Right cardiac atrium (tissue), 5 donors: ENCODE measurements at regions not wholly inside any gene's neighbourhood (a gene's known extent, or its start where the extent isn't known, plus 50 kb on each side); places are given as distances from the start of the nearest gene placed in this dataset.
"Not testable (repeated sequence)": the region's sequence is repeated elsewhere in the genome, so short reads cannot be mapped to it uniquely, and the experiment has no call there.

Source experiments
- ATAC-seq, 2 donors: fragments of 200-7000 bp; cut with Tn5 transposase; one replicate each; pipeline versions ENCODE4 v1.8.0 to v1.9.1; 2020; ENCODE audit warnings: moderate library complexity in 2 of 2, mild to moderate bottlenecking in 1 of 2
- DNase-seq, 3 donors: peaks; one replicate each; pipeline ENCODE4 v3.0.0-alpha.2; 2020
- H3K27ac ChIP-seq: one replicate; pipeline ENCODE4 v1.5.1; 2013; ENCODE audit warnings: mild to moderate bottlenecking, low read length, control low read depth, moderate library complexity
- H3K27me3 ChIP-seq: one replicate; pipeline ENCODE4 v1.6.1; 2013; ENCODE audit not compliant: control insufficient read depth, insufficient read depth
- H3K4me1 ChIP-seq: one replicate; pipeline ENCODE4 v1.6.1; 2013; ENCODE audit warnings: low read length; ENCODE audit not compliant: control insufficient read depth, insufficient read depth
- H3K4me3 ChIP-seq: one replicate; pipeline ENCODE4 v1.5.1; 2013; ENCODE audit warnings: low read length, control low read depth
- H3K9me3 ChIP-seq: one replicate; pipeline ENCODE4 v1.6.1; 2013; ENCODE audit warnings: low read length; ENCODE audit not compliant: control insufficient read depth
- WGBS: extraction: QIAGEN DNeasy Blood & Tissue Kit; methylation state at CpG from one replicate; pipeline ENCODE4 v1.1.7; 2013; 5-methylcytosine and 5-hydroxymethylcytosine counted together
- intact Hi-C, 4 donors: fragments of 100-400 bp; cut with DNase I; formaldehyde crosslinking; loops; one replicate each; pipeline versions ENCODE4 v1.11.0 to v1.14.0; 2022 to 2023
- donor health status: healthy with polysubstance abuse.
- donor health status: DM: no; HTN: yes; CAD: no.
- donor health status: DM: no; HTN: no; CAD: no.
- donor health status: DM: no; HTN: yes; CAD: no; lungs with severe emphysema.
- donor health status: DM: yes; HTN: yes; CAD: no.

DNA sequence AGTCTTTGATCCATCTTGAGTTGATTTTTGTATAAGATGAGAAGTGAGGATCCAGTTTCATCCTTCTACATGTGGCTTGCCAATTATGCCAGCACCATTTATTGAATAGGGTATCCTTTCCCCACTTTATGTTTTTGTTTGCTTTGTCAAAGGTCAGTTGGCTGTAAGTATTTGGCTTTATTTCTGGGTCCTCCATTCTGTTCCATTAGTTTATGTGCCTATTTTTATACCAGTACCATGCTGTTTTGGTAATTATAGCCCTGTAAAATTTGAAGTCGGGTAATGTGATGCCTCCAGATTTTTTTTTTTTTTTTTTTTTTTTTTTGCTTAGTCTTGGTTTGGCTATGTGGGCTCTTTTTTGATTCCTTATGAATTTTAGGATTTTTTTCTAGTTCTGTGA, 203.0 kb upstream of the IRX5 start:
- H3K9me3 ChIP-seq, DNase-seq, H3K27ac ChIP-seq, H3K27me3 ChIP-seq, H3K4me1 ChIP-seq, intact Hi-C loops, ATAC-seq, H3K4me3 ChIP-seq: not testable (repeated sequence)
- 93% methylated on average over 1 of the region's 1 CpG for WGBS

DNA sequence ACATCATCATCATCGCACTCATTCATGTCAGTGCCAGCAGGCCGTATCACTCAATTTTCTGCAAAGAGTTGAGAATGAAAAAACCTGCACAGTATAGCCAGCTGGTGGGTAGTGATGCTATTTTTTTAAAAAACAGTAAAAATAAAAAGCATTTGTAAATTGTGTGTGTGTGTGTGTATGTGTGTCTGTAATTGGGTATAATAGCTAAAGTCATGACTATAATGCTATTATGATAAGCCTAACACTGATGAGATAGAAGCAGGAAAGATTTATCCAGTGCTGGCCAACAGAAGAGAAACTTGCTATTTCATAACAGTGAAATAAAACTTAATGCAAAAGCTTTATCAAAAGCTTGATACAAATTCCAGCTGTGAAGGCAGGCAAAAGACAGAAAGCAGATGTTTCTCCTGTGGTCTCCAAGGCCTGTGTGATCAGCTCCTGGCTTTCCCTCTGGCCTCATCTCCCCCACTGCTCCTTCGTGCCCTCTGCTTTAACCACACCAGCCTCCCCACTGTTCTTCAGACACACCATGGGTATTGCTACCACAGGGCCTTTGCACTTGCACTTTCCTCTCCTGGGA, 206.2 kb upstream of the IRX5 start:
- no peak for DNase-seq
- intact Hi-C loops: no loop called here
- 62% methylated on average over 3 of the region's 3 CpGs for WGBS
- H3K27me3 ChIP-seq: no peaks in the 10 kb centered on the region
- no peak overlapping the region for H3K27ac ChIP-seq
- no peaks in the 10 kb centered on the region for H3K9me3 ChIP-seq
- no peak overlapping the region for H3K4me3 ChIP-seq
- no peak for ATAC-seq
- H3K4me1 ChIP-seq: no peaks in the 10 kb centered on the region

DNA sequence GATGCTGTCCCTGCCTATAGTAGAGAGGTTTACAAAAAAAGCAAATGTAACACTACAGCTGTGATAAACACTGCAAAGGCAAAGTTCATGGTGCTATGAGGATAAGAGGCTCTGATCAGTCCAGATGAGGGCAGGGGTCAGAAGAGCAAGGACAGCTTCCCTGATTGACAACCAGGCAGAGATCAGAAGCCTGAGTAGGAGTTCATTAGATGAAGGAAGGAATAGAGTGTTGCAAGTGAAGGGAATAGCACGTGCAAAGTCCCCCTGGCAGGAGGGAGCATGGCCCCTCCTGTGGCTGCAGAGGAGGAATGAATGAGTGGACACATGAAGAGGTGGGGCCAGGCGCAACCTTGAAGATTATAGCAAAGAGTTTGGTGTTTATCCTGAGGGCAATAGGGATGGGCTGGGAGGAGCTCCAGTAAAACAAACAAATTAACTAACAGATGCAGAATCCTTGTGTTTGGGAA, 208.4 kb upstream of the IRX5 start:
- ATAC-seq: no peak

DNA sequence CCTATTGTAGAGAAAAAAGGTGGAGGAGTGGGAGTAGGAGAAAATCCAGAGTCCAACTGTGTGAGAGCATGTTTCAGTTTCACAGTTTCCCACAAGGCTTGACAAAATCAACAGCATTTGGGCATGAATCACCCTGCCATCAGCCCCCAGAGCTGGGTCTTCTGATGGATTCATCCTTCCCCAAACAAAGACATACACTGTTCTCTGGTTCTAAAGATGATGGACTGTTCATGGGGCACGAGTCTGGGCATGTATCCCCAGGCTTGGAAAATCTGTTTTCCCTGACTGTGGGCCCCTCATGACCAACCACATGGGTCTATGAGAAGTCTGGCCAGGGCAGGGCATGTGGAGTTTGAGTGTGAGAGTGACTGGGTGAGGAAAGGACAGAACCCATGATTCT, 210.4 kb upstream of the IRX5 start:
- Histone ChIP-seq H3K9me3 (no peaks in the 10 kb centered on the region), H3K4me1 (no peaks in the 10 kb centered on the region), H3K4me3 (no peak overlapping the region), H3K27me3 (no peaks in the 10 kb centered on the region), H3K27ac (no peak overlapping the region)
- 64% methylated on average over 1 of the region's 1 CpG for WGBS
- ATAC-seq (no peak), DNase-seq (no peak)
- intact Hi-C loops: no loop called here

More for the DNA sequence above, 208.4 kb upstream of the IRX5 start:
- intact Hi-C loops: no loop called here
- Histone ChIP-seq H3K27ac (no peak overlapping the region), H3K27me3 (no peaks in the 10 kb centered on the region), H3K4me1 (no peaks in the 10 kb centered on the region), H3K4me3 (no peak overlapping the region), H3K9me3 (no peaks in the 10 kb centered on the region)
- WGBS: 92% methylated on average over 2 of the region's 2 CpGs
- peak in 1 of 3 donors; percentile 12 for DNase-seq

DNA sequence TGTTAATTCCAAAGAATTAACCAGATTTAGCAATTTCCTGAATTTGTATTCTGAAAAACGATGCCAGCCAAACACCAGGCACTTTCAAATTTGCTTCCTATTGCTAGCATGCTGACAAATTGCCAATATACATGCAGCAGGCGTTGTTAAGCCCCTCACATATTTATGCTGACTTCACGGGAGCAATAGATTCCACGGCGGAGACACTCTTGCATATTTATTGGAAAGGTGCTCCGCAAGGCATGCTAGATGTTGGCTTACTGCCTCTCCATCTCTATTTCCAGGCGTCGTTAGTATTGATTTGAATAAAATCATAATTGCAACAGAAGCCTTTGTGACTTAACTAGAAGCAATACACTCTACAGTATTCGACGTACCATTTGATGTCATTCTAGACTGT, 211.0 kb upstream of the IRX5 start:
- Histone ChIP-seq H3K27me3 (no peaks in the 10 kb centered on the region), H3K9me3 (no peaks in the 10 kb centered on the region), H3K27ac (no peak overlapping the region), H3K4me3 (no peak overlapping the region), H3K4me1 (no peaks in the 10 kb centered on the region)
- DNase-seq (no peak), ATAC-seq (no peak)
- WGBS: 87% methylated on average over 10 of the region's 10 CpGs
- intact Hi-C loops: no loop called here

DNA sequence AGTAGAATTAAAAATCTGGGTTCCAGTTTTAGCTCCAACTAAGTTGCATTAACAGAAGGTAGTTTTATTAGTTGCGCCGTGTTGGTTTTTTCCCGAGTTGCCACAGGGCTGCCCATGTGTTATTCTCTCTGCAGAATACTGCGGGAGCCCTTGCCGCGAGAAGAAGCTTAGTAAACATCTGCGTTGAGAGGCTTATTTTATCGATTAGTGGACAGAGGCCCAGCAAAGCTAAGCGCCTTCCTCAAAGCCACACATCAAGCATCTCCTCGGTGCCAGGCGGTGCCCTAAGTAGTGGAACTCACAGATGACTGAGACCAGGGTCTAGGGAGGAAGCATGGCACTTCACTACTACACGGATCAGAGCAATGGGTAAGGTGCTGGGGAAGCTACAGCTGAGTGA, 212.3 kb upstream of the IRX5 start:
- 92% methylated on average over 12 of the region's 12 CpGs for WGBS
- intact Hi-C loops: no loop called here
- H3K9me3 ChIP-seq: no peaks in the 10 kb centered on the region
- no peak overlapping the region for H3K4me3 ChIP-seq
- no peak for ATAC-seq
- H3K27ac ChIP-seq: no peak overlapping the region
- no peaks in the 10 kb centered on the region for H3K4me1 ChIP-seq
- no peak for DNase-seq
- no peaks in the 10 kb centered on the region for H3K27me3 ChIP-seq

DNA sequence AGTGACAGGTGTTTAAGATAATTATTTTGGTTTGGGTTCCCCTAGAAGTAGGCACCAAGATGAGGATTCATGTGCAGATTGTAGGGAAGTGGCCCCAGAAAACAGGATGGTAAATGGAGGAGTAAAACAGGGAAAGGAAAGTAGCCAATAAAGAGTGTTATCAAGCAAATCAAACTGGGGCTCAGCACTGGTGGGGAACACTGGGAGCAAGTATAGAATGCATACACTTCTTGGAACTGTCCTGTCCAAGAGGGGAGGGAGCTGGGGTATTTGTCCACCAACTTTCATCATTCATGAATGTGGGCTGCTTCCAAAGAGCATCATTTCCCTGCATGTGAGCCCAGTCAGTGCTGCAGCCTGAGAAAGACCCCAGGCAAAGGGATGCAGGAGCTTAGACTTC, 215.7 kb upstream of the IRX5 start:
- intact Hi-C loops: no loop called here
- DNase-seq: no peak
- Histone ChIP-seq H3K4me3 (no peak overlapping the region), H3K4me1 (no peaks in the 10 kb centered on the region), H3K27me3 (no peaks in the 10 kb centered on the region), H3K9me3 (no peaks in the 10 kb centered on the region), H3K27ac (no peak overlapping the region)
- ATAC-seq: no peak

DNA sequence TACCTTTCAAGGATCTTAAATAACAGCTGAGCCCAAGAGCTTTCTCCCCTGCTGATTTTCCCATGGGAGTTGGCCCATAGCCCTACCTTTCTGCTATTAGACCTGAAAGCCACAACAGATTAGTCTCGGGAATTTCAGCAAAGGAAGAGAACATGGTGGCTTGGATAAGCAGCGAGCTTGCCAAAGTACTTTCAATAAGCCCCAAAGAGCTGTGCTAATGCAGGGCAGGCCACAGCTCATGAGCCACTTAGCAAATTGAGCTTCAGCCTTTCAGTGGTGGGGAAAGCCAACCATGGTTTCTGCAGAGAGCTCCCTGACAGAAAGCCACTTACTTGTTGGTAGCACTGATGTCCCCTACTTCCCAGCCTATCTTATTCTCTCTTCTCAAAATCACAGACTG, 217.8 kb upstream of the IRX5 start:
- DNase-seq: no peak
- WGBS: 93% methylated on average over 2 of the region's 2 CpGs
- Histone ChIP-seq H3K9me3 (no peaks in the 10 kb centered on the region), H3K4me1 (no peaks in the 10 kb centered on the region), H3K4me3 (no peak overlapping the region), H3K27ac (no peak overlapping the region), H3K27me3 (no peaks in the 10 kb centered on the region)
- intact Hi-C loops: no loop called here
- ATAC-seq: no peak

DNA sequence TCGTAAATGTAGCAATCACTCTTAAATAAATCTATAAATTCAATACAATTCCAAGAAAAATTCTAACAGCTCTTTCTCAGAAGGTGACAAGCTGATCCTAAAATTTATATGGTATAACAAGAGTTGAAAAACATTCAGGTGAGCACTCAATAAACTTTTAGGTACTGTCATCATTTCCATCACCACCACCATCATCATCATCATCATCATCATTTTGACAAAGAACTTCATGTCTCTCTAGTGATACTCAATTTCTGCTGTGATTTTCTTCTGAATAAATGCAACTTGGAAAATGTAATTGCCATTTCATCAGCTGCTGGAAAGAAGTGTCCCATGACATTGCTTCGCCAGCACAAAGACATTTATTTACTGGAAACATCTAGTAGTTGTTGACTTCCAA, 222.9 kb upstream of the IRX5 start:
- intact Hi-C loops: no loop called here
- H3K4me3 ChIP-seq: no peak overlapping the region

DNA sequence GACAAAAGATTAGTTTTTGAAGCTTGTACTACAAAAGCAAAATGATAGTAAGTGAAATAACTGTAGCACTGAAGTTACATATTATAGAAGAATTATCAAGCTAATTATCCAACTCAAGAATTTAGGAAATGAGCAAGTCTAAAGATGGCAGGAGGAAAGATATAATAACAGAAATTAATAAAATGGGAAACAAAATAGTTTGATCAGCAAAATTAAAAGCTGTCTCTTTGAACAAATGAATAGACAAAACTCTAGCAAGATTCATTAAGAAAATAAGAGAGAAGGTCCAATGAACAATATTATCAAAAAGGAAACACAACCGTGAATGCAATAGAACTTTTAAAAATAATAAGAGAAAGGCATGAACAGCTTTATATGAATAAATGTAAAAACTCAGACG, 224.3 kb upstream of the IRX5 start:
- no peak overlapping the region for H3K4me3 ChIP-seq
- 81% methylated on average over 2 of the region's 2 CpGs for WGBS
- no peak for ATAC-seq
- no peaks in the 10 kb centered on the region for H3K9me3 ChIP-seq
- H3K27ac ChIP-seq: no peak overlapping the region
- intact Hi-C loops: no loop called here
- DNase-seq: no peak
- H3K4me1 ChIP-seq: no peaks in the 10 kb centered on the region
- H3K27me3 ChIP-seq: no peaks in the 10 kb centered on the region

More for the DNA sequence above, 222.9 kb upstream of the IRX5 start:
- WGBS: 93% methylated on average over 2 of the region's 2 CpGs
- no peak for ATAC-seq
- Histone ChIP-seq H3K27me3 (no peaks in the 10 kb centered on the region), H3K4me1 (no peaks in the 10 kb centered on the region), H3K27ac (no peak overlapping the region), H3K9me3 (no peaks in the 10 kb centered on the region)
- DNase-seq: no peak

DNA sequence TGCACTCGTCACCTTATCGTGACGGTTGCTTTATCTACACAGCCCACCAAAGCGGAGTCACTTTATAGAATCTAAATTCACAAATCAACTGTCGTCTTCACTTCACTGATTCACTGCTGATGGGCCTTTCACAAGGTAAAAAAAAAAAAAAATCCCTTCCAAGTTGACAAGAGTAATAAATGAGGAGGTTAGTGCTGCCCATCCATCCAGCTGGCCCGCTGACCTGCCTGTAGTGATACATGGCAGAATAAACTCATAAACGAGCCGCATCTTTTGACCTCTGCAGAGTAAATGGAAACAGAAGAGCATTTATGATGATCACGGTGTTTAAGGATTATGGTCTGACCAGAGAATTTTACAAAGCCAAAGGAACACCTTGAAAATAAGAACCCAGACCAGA, 227.3 kb upstream of the IRX5 start:
- Histone ChIP-seq H3K27ac (no peak overlapping the region), H3K9me3 (no peaks in the 10 kb centered on the region), H3K4me3 (no peak overlapping the region), H3K4me1 (no peaks in the 10 kb centered on the region), H3K27me3 (no peaks in the 10 kb centered on the region)
- WGBS: 77% methylated on average over 9 of the region's 9 CpGs
- DNase-seq (no peak), ATAC-seq (no peak)
- intact Hi-C loops: no loop called here

DNA sequence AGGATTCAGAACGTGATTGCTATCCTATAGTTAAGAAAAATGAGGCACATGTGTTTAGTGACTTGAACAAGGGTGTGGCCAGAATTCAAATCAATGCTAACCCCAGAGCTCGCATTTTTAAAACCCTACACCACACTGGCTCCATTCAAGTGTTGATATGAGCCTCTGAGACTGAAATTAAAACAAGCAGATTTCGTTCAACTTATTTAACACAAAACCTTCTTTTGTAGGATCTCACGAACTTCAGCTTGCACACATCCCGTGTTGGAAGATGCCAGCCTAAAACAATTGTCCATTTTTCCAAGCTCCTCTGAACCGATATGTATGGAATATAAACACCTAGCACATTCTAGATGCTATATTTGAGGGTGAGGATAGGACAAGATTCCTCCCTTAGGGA, 231.0 kb upstream of the IRX5 start:
- Histone ChIP-seq H3K4me1 (no peaks in the 10 kb centered on the region), H3K27me3 (no peaks in the 10 kb centered on the region), H3K4me3 (no peak overlapping the region), H3K27ac (no peak overlapping the region), H3K9me3 (no peaks in the 10 kb centered on the region)
- intact Hi-C loops: no loop called here
- 72% methylated on average over 6 of the region's 6 CpGs for WGBS
- ATAC-seq (no peak), DNase-seq (no peak)
